ENCODE measurements at regions not wholly inside any gene's neighbourhood (a gene's known extent, or its start where the extent isn't known, plus 50 kb on each side); places are given as distances from the start of the nearest gene placed in this dataset.

- no peak for DNase-seq (ENCODE audit: low read depth)
Observed at GRCh38 chr7:38002689-38003088, 82.2 kb downstream of the EPDR1 start.

GRCh38 chr7:38006559-38006958 lies 86.1 kb downstream of the EPDR1 start:
- DNase-seq (ENCODE audit: low read depth), result no peak

GRCh38 chr7:38007096-38007495 lies 86.7 kb downstream of the EPDR1 start:
- DNase-seq (ENCODE audit: low read depth), result no peak

GRCh38 chr7:38013246-38013645 lies 92.8 kb downstream of the EPDR1 start:
- no peak for DNase-seq (ENCODE audit: low read depth)

- no peak for DNase-seq (ENCODE audit: low read depth)
Observed at GRCh38 chr7:38016567-38016966, 96.1 kb downstream of the EPDR1 start.

- DNase-seq (ENCODE audit: low read depth), result no peak
Observed at GRCh38 chr7:38017320-38017719, 96.9 kb downstream of the EPDR1 start.

GRCh38 chr7:38020121-38020785 lies 99.8 kb downstream of the EPDR1 start:
- DNase-seq (ENCODE audit: low read depth), result no peak

GRCh38 chr7:38021892-38022291 lies 101.5 kb downstream of the EPDR1 start:
- DNase-seq (ENCODE audit: low read depth), result no peak

GRCh38 chr7:38025815-38026214 lies 105.4 kb downstream of the EPDR1 start:
- no peak for DNase-seq (ENCODE audit: low read depth)

- no peak for DNase-seq (ENCODE audit: low read depth)
Observed at GRCh38 chr7:38027884-38028455, 107.5 kb downstream of the EPDR1 start.

- no peak for DNase-seq (ENCODE audit: low read depth)
Observed at GRCh38 chr7:38034062-38034908, 113.8 kb downstream of the EPDR1 start.

- DNase-seq (ENCODE audit: low read depth), result no peak
Observed at GRCh38 chr7:38040831-38041230, 120.4 kb downstream of the EPDR1 start.

GRCh38 chr7:38049679-38050078 lies 128.4 kb upstream of the STARD3NL start:
- no peak for DNase-seq (ENCODE audit: low read depth)

GRCh38 chr7:38051311-38051710 lies 126.7 kb upstream of the STARD3NL start:
- no peak for DNase-seq (ENCODE audit: low read depth)

- DNase-seq (ENCODE audit: low read depth), result no peak
Observed at GRCh38 chr7:38051786-38052185, 126.3 kb upstream of the STARD3NL start.

- DNase-seq (ENCODE audit: low read depth), result no peak
Observed at GRCh38 chr7:38052786-38053185, 125.3 kb upstream of the STARD3NL start.

- DNase-seq (ENCODE audit: low read depth), result no peak
Observed at GRCh38 chr7:38054199-38054598, 123.8 kb upstream of the STARD3NL start.

GRCh38 chr7:38057829-38058228 lies 120.2 kb upstream of the STARD3NL start:
- DNase-seq (ENCODE audit: low read depth), result no peak

- no peak for DNase-seq (ENCODE audit: low read depth)
Observed at GRCh38 chr7:38060116-38060515, 117.9 kb upstream of the STARD3NL start.

GRCh38 chr7:38060637-38061036 lies 117.4 kb upstream of the STARD3NL start:
- no peak for DNase-seq (ENCODE audit: low read depth)

GRCh38 chr7:38066391-38066790 lies 111.7 kb upstream of the STARD3NL start:
- no peak for DNase-seq (ENCODE audit: low read depth)

- DNase-seq (ENCODE audit: low read depth), result no peak
Observed at GRCh38 chr7:38068461-38068860, 109.6 kb upstream of the STARD3NL start.

- DNase-seq (ENCODE audit: low read depth), result no peak
Observed at GRCh38 chr7:38069052-38069451, 109.0 kb upstream of the STARD3NL start.

Measured in activated T-cell treated with anti-CD3 and anti-CD28 coated beads for 48 hours (primary cell).